ENCODE measurements at regions not wholly inside any gene's neighbourhood (a gene's known extent, or its start where the extent isn't known, plus 50 kb on each side); places are given as distances from the start of the nearest gene placed in this dataset.

DNA sequence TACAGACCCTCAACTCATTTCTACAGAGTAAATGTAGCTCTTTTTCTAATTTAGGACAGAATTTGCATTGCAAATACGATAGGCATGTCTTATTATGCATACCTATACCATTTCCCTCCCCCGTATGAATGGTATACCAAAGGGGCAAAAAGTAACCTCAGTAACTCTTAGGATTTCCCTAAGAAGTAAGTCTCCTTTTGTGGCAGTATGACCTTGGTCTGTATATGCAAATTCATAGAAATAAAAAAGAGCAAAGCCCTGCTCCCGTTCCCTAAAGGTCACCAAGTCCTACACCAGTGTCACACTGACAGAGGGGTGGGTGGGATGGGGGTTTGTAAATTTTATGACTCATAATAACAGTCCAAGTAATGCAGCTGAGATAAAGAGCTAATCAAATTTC is 365.8 kb upstream of the CCDC196 start:
- Histone ChIP-seq H3K4me2 (ENCODE audit: control insufficient read depth, insufficient read depth) (no peak overlapping the region), H3K9ac (ENCODE audit: control insufficient read depth, insufficient read depth, low read length) (no peak overlapping the region), H3K36me3 (ENCODE audit: control insufficient read depth in 2 of 2, insufficient read depth in 2 of 2, low read length in 1 of 2) (no peaks in the 10 kb centered on the region), H3K79me2 (ENCODE audit: control insufficient read depth, insufficient read depth, low read length) (no peaks in the 10 kb centered on the region), H3K4me1 (ENCODE audit: control insufficient read depth, insufficient read depth, low read length) (no peaks in the 10 kb centered on the region), H3K9me3 (replicated peaks; ENCODE audit: control insufficient read depth, insufficient read depth, low read length) (no peaks in the 10 kb centered on the region), H3K27me3 (replicated peaks in 1 of 2; ENCODE audit: control insufficient read depth in 2 of 2, insufficient read depth in 2 of 2, low read length in 1 of 2) (no peaks in the 10 kb centered on the region), H3K27ac (ENCODE audit: control insufficient read depth, insufficient read depth) (no peak overlapping the region), H4K20me1 (ENCODE audit: control insufficient read depth, insufficient read depth) (no peaks in the 10 kb centered on the region), H3K4me3 (no peak overlapping the region), H2AFZ (ENCODE audit: control insufficient read depth, low read depth, low read length) (no peak overlapping the region)
- no TSS peak for BruUV-seq (replicated peaks)
- no peak for FAIRE-seq
- ATAC-seq = no peak
- in situ Hi-C loops (cut with MboI) (no loop called here), intact Hi-C loops (cut with micrococcal nuclease; ENCODE audit: unreplicated experiment) (no loop called here)
- SMC1A ChIA-PET (ENCODE audit: uncharacterized antibody, unreplicated experiment) = no interaction called here
- no peak for TF ChIP-seq HDGF (IDR thresholded peaks at IDR 0.05)
- no peak for TF ChIP-seq SMC3 (IDR thresholded peaks at IDR 0.05; ENCODE audit: borderline replicate concordance, low read length)
- TF ChIP-seq GATAD2B (conservative IDR thresholded peaks at IDR 0.05; ENCODE audit: low read depth) = no peak
- TF ChIP-seq, protein P1, sequence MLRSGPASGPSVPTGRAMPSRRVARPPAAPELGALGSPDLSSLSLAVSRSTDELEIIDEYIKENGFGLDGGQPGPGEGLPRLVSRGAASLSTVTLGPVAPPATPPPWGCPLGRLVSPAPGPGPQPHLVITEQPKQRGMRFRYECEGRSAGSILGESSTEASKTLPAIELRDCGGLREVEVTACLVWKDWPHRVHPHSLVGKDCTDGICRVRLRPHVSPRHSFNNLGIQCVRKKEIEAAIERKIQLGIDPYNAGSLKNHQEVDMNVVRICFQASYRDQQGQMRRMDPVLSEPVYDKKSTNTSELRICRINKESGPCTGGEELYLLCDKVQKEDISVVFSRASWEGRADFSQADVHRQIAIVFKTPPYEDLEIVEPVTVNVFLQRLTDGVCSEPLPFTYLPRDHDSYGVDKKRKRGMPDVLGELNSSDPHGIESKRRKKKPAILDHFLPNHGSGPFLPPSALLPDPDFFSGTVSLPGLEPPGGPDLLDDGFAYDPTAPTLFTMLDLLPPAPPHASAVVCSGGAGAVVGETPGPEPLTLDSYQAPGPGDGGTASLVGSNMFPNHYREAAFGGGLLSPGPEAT (IDR thresholded peaks at IDR 0.05; ENCODE audit: low read depth) = no peak
- no peak for TF ChIP-seq POLR2A (IDR thresholded peaks at IDR 0.05; ENCODE audit: low read depth, low read length)
- TF ChIP-seq, protein P2, sequence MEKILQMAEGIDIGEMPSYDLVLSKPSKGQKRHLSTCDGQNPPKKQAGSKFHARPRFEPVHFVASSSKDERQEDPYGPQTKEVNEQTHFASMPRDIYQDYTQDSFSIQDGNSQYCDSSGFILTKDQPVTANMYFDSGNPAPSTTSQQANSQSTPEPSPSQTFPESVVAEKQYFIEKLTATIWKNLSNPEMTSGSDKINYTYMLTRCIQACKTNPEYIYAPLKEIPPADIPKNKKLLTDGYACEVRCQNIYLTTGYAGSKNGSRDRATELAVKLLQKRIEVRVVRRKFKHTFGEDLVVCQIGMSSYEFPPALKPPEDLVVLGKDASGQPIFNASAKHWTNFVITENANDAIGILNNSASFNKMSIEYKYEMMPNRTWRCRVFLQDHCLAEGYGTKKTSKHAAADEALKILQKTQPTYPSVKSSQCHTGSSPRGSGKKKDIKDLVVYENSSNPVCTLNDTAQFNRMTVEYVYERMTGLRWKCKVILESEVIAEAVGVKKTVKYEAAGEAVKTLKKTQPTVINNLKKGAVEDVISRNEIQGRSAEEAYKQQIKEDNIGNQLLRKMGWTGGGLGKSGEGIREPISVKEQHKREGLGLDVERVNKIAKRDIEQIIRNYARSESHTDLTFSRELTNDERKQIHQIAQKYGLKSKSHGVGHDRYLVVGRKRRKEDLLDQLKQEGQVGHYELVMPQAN (conservative IDR thresholded peaks at IDR 0.05) = no peak
- TF ChIP-seq BCL11A (IDR thresholded peaks at IDR 0.05; ENCODE audit: low read depth, low read length) = no peak
- no peak for TF ChIP-seq CREM (IDR thresholded peaks at IDR 0.05; ENCODE audit: low read depth)
- TF ChIP-seq RFX5 (IDR thresholded peaks at IDR 0.05; ENCODE audit: low read depth, low read length) = no peak
- TF ChIP-seq, protein P3, sequence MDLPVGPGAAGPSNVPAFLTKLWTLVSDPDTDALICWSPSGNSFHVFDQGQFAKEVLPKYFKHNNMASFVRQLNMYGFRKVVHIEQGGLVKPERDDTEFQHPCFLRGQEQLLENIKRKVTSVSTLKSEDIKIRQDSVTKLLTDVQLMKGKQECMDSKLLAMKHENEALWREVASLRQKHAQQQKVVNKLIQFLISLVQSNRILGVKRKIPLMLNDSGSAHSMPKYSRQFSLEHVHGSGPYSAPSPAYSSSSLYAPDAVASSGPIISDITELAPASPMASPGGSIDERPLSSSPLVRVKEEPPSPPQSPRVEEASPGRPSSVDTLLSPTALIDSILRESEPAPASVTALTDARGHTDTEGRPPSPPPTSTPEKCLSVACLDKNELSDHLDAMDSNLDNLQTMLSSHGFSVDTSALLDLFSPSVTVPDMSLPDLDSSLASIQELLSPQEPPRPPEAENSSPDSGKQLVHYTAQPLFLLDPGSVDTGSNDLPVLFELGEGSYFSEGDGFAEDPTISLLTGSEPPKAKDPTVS (IDR thresholded peaks at IDR 0.05; ENCODE audit: low read depth, low read length) = no peak
- no peak for TF ChIP-seq MXI1 (IDR thresholded peaks at IDR 0.05; ENCODE audit: low read depth, low read length)
- TF ChIP-seq CREB1 (IDR thresholded peaks at IDR 0.05; ENCODE audit: low read depth) = no peak
- TF ChIP-seq RELA (IDR thresholded peaks at IDR 0.05; ENCODE audit: borderline replicate concordance, partially characterized antibody) = no peak
- TF ChIP-seq, protein P4, sequence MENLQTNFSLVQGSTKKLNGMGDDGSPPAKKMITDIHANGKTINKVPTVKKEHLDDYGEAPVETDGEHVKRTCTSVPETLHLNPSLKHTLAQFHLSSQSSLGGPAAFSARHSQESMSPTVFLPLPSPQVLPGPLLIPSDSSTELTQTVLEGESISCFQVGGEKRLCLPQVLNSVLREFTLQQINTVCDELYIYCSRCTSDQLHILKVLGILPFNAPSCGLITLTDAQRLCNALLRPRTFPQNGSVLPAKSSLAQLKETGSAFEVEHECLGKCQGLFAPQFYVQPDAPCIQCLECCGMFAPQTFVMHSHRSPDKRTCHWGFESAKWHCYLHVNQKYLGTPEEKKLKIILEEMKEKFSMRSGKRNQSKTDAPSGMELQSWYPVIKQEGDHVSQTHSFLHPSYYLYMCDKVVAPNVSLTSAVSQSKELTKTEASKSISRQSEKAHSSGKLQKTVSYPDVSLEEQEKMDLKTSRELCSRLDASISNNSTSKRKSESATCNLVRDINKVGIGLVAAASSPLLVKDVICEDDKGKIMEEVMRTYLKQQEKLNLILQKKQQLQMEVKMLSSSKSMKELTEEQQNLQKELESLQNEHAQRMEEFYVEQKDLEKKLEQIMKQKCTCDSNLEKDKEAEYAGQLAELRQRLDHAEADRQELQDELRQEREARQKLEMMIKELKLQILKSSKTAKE (IDR thresholded peaks at IDR 0.05; ENCODE audit: low read depth, poor library complexity, severe bottlenecking) = no peak
- no peak for TF ChIP-seq FOXM1 (IDR thresholded peaks at IDR 0.05; ENCODE audit: low read depth, low read length)
- TF ChIP-seq SUZ12 (IDR thresholded peaks at IDR 0.05; ENCODE audit: unreplicated experiment) = no peak
- TF ChIP-seq JUND (IDR thresholded peaks at IDR 0.05; ENCODE audit: low read depth, low read length) = no peak
- no peak for TF ChIP-seq ZNF274 (IDR thresholded peaks at IDR 0.05; ENCODE audit: insufficient read depth, insufficient read length)
- TF ChIP-seq NFIC (IDR thresholded peaks at IDR 0.05; ENCODE audit: low read depth, low read length) = no peak
- TF ChIP-seq POU2F2 (IDR thresholded peaks at IDR 0.05; ENCODE audit: borderline replicate concordance, low read depth, low read length) = no peak
- CTCF ChIA-PET = no interaction called here
- 0% methylated on average over 3 of the region's 3 CpGs for WGBS (ENCODE audit: insufficient coverage, insufficient replicate concordance, low lambda C conversion rate, missing lambda C conversion rate)
- POLR2A ChIA-PET = no interaction called here
- DNase-seq (ENCODE audit: low read depth, low spot score) = no peak
- RAD21 ChIA-PET (ENCODE audit: unreplicated experiment) = no interaction called here

Measured in GM12878 (cell line).